ENCODE measurements at regions not wholly inside any gene's neighbourhood (a gene's known extent, or its start where the extent isn't known, plus 50 kb on each side); places are given as distances from the start of the nearest gene placed in this dataset.

DNA sequence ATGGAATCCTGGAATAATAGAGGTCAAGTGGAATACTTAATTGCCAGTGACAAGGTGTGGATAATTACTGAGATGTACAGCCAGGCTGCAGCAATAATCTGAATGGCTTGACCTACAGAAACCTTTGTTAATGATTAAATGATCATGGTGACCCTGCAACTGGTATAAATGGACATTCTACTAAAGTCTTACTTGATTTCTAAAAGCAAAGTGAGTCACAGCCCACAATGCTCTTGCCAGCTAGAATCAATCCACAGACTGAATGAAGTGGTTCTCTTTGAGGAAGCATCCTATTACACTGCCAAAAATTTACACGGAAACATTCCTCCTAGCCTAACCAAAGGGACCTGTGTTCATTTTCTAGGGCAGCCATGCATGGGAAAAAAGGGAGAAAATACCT, 518.5 kb downstream of the SOX5 start:
- Histone ChIP-seq H3K36me3 (no peaks in the 10 kb centered on the region), H3K4me3 (no peak overlapping the region), H3K9me3 (no peaks in the 10 kb centered on the region), H3K27ac (no peak overlapping the region), H3K27me3 (no peaks in the 10 kb centered on the region), H3K4me1 (no peaks in the 10 kb centered on the region)
- DNase-seq (ENCODE audit: low spot score in 2 of 2) = no peak
- TF ChIP-seq POLR2AphosphoS5 (IDR thresholded peaks at IDR 0.05) (no peak), POLR2A (IDR thresholded peaks at IDR 0.05) (no peak)
- TF ChIP-seq, protein P1, sequence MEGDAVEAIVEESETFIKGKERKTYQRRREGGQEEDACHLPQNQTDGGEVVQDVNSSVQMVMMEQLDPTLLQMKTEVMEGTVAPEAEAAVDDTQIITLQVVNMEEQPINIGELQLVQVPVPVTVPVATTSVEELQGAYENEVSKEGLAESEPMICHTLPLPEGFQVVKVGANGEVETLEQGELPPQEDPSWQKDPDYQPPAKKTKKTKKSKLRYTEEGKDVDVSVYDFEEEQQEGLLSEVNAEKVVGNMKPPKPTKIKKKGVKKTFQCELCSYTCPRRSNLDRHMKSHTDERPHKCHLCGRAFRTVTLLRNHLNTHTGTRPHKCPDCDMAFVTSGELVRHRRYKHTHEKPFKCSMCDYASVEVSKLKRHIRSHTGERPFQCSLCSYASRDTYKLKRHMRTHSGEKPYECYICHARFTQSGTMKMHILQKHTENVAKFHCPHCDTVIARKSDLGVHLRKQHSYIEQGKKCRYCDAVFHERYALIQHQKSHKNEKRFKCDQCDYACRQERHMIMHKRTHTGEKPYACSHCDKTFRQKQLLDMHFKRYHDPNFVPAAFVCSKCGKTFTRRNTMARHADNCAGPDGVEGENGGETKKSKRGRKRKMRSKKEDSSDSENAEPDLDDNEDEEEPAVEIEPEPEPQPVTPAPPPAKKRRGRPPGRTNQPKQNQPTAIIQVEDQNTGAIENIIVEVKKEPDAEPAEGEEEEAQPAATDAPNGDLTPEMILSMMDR (IDR thresholded peaks at IDR 0.05) = no peak
- intact Hi-C loops (cut with DNase I; ENCODE audit: low total_unique reads) = no loop called here

DNA sequence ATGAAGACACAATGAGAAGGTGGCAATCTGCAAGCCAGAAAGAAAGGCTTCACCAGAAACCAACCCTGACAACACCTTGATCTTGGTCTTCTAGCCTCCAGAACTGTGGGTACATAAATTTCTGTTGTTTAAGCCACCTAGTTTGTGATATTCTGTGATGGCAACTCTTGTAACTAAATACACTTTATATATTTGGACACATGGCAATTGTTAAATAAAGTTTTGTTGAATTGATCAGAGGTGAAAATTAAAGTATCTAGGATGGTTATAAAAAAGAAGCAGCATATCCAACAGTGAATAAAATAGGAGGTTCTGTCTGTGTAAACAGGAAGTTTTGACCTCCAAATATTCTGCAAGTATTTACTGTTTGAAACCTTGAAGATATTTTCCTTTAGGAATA, 516.3 kb downstream of the SOX5 start:
- H3K9me3 ChIP-seq = no peaks in the 10 kb centered on the region
- H3K4me3 ChIP-seq = no peak overlapping the region
- TF ChIP-seq POLR2A (IDR thresholded peaks at IDR 0.05) (no peak), POLR2AphosphoS5 (IDR thresholded peaks at IDR 0.05) (no peak)
- TF ChIP-seq, protein P1 (IDR thresholded peaks at IDR 0.05) = no peak
- H3K36me3 ChIP-seq = no peaks in the 10 kb centered on the region
- no peak overlapping the region for H3K27ac ChIP-seq
- no peak for DNase-seq (ENCODE audit: low spot score in 2 of 2)
- no peaks in the 10 kb centered on the region for H3K27me3 ChIP-seq
- intact Hi-C loops (cut with DNase I; ENCODE audit: low total_unique reads) = no loop called here
- no peaks in the 10 kb centered on the region for H3K4me1 ChIP-seq

DNA sequence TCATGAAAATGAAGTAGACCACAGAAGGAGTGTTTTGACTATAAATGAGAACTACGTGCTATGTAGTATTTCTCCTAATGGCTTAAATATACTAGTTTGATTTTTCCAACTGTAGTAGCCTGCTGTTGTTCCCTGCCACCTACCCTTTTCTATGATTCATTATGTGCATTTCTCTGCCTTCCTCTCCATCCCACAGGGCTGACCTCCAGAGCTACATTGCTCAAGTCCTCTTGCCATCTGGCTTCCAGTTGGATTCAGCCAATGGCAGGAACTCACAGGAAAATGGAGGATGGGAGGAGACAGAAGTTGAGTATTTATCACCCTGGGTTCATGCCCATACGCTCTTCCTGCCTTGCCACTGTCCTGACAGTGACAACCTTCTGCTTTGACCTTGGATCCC, 515.3 kb downstream of the SOX5 start:
- TF ChIP-seq POLR2A (IDR thresholded peaks at IDR 0.05) = no peak
- no peak for TF ChIP-seq POLR2AphosphoS5 (IDR thresholded peaks at IDR 0.05)
- TF ChIP-seq, protein P1 (IDR thresholded peaks at IDR 0.05) = no peak
- Histone ChIP-seq H3K4me1 (no peaks in the 10 kb centered on the region), H3K4me3 (no peak overlapping the region), H3K9me3 (no peaks in the 10 kb centered on the region), H3K27me3 (no peaks in the 10 kb centered on the region), H3K27ac (no peak overlapping the region), H3K36me3 (no peaks in the 10 kb centered on the region)
- DNase-seq (ENCODE audit: low spot score in 2 of 2) = no peak
- intact Hi-C loops (cut with DNase I; ENCODE audit: low total_unique reads) = no loop called here

DNA sequence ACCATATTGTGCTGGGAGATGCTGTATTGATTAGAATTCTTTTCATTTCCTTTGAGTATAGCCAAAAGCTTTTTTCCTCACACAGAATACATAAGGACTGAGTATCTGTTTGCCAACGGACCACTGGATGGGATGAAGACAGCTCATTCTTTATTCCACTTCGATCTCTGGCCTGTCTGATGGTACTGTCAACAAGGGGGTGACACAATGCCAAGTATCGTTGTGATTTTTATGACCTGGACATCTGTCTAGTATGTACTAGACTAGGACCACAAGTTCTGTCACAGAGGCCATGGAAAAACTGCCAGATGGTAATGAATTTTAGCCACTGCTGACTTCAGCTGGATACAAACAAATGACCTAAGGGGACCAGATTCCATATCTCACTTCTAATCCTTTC, 502.7 kb downstream of the SOX5 start:
- Histone ChIP-seq H3K36me3 (no peaks in the 10 kb centered on the region), H3K4me1 (no peaks in the 10 kb centered on the region), H3K4me3 (no peak overlapping the region), H3K27ac (no peak overlapping the region), H3K9me3 (no peaks in the 10 kb centered on the region), H3K27me3 (no peaks in the 10 kb centered on the region)
- DNase-seq (ENCODE audit: low spot score in 2 of 2) = no peak
- TF ChIP-seq POLR2AphosphoS5 (IDR thresholded peaks at IDR 0.05) (no peak), POLR2A (IDR thresholded peaks at IDR 0.05) (no peak)
- TF ChIP-seq, protein P1 (IDR thresholded peaks at IDR 0.05) = no peak
- intact Hi-C loops (cut with DNase I; ENCODE audit: low total_unique reads) = no loop called here

DNA sequence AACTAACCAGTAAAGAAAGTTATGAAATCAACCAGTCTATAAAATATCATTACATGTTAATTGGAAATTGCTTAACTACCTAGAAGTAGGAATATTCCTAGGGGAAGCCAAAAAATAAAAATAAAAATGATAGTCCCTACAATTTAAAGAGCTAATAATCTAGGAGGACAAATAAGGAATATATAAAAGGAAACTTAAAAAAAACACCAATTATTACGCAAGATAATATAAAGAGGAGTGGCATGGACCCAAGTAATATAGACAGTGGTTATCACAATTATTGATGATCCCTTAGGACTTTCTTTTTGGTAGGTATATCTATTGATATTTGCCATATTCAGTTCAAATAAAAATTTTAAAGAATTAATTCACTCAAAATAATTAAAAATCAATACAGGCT, 498.7 kb downstream of the SOX5 start:
- no peak overlapping the region for H3K4me3 ChIP-seq
- no peak for DNase-seq (ENCODE audit: low spot score in 2 of 2)
- TF ChIP-seq POLR2AphosphoS5 (IDR thresholded peaks at IDR 0.05) (no peak), POLR2A (IDR thresholded peaks at IDR 0.05) (no peak)
- TF ChIP-seq, protein P1 (IDR thresholded peaks at IDR 0.05) = no peak
- intact Hi-C loops (cut with DNase I; ENCODE audit: low total_unique reads) = no loop called here
- no peaks in the 10 kb centered on the region for H3K4me1 ChIP-seq
- H3K27me3 ChIP-seq = no peaks in the 10 kb centered on the region
- no peak overlapping the region for H3K27ac ChIP-seq
- no peaks in the 10 kb centered on the region for H3K9me3 ChIP-seq
- no peaks in the 10 kb centered on the region for H3K36me3 ChIP-seq

Measured in breast epithelium (tissue), 4 donors.